IMR-90 (cell line): ENCODE measurements at regions not wholly inside any gene's neighbourhood (a gene's known extent, or its start where the extent isn't known, plus 50 kb on each side); places are given as distances from the start of the nearest gene placed in this dataset.

Experiments used
- ATAC-seq: fragments of 200-7000 bp; cut with Tn5 transposase; 2 replicates; pipeline ENCODE4 v1.9.1; 2020; ENCODE audit warnings: low read depth, mild to moderate bottlenecking, moderate library complexity
- BruUV-seq: library from RNA; stranded (reverse); fragments of 400-500 nt; replicated peaks from 2 replicates; lab custom pipeline; 2021; lab: Mats Ljungman, UMichigan
- CTCF ChIA-PET: fragments of 300-600 bp; formaldehyde crosslinking; extraction: SDS; loops from one replicate; lab custom pipeline; 2021; ENCODE audit warnings: antibody characterized with exemption; lab: Yijun Ruan, JAX
- POLR2A ChIA-PET: fragments of 300-600 bp; sonication (Branson Sonifier 250); formaldehyde crosslinking; loops from one replicate; lab custom pipeline; 2022; ENCODE audit warnings: antibody characterized with exemption; ENCODE audit not compliant: unreplicated experiment; lab: Charles Lee
- DNase-seq: peaks from one replicate; pipeline ENCODE4 v3.0.0; 2013
- H2AFZ ChIP-seq: replicated peaks from 2 replicates; pipeline ENCODE3; 2013; ENCODE audit warnings: low read length, mild to moderate bottlenecking; ENCODE audit not compliant: poor library complexity
- H2AK5ac ChIP-seq: 2 replicates; pipeline ENCODE4 v1.6.1; 2013; ENCODE audit warnings: low read depth, low read length, inconsistent platforms
- H2AK9ac ChIP-seq: replicated peaks from 2 replicates; pipeline ENCODE3; 2013; ENCODE audit warnings: mild to moderate bottlenecking, low read depth, low read length, moderate library complexity; ENCODE audit not compliant: poor library complexity
- H2BK120ac ChIP-seq: 2 replicates; pipeline ENCODE4 v1.6.1; 2013; ENCODE audit warnings: low read depth, low read length, inconsistent platforms
- H2BK15ac ChIP-seq: 3 replicates; pipeline ENCODE4 v1.6.1; 2013; ENCODE audit warnings: low read depth, low read length, inconsistent platforms
- H2BK20ac ChIP-seq: 2 replicates; pipeline ENCODE4 v1.6.1; 2013; ENCODE audit warnings: low read depth, mild to moderate bottlenecking, inconsistent platforms, low read length, moderate library complexity
- H2BK5ac ChIP-seq: 2 replicates; pipeline ENCODE4 v1.6.1; 2013; ENCODE audit warnings: mild to moderate bottlenecking, low read depth, low read length, inconsistent platforms; ENCODE audit not compliant: poor library complexity, severe bottlenecking
- H3K14ac ChIP-seq: replicated peaks from 2 replicates; pipeline ENCODE4 v1.6.1; 2013; ENCODE audit warnings: low read depth, low read length, inconsistent platforms
- H3K18ac ChIP-seq: 2 replicates; pipeline ENCODE4 v1.6.1; 2013; ENCODE audit warnings: low read depth, low read length, control low read depth
- H3K23ac ChIP-seq: 2 replicates; pipeline ENCODE4 v1.6.1; 2013; ENCODE audit warnings: low read depth, low read length, inconsistent platforms
- H3K27ac ChIP-seq: 2 replicates; pipeline ENCODE4 v1.5.1; 2013; ENCODE audit warnings: mild to moderate bottlenecking, control low read depth, low read length; ENCODE audit not compliant: insufficient read depth
- H3K27me3 ChIP-seq: 2 replicates; pipeline ENCODE4 v1.6.1; 2013; ENCODE audit warnings: low read length; ENCODE audit not compliant: control insufficient read depth, insufficient read depth
- H3K36me3 ChIP-seq: 2 replicates; pipeline ENCODE4 v1.6.1; 2013; ENCODE audit warnings: low read length, mixed read lengths; ENCODE audit not compliant: control insufficient read depth, insufficient read depth
- H3K4ac ChIP-seq: 2 replicates; pipeline ENCODE4 v1.6.1; 2013; ENCODE audit warnings: low read depth, low read length, inconsistent platforms
- H3K4me1 ChIP-seq: 2 replicates; pipeline ENCODE4 v1.6.1; 2013; ENCODE audit warnings: low read length, mixed read lengths; ENCODE audit not compliant: control insufficient read depth, insufficient read depth
- H3K4me2 ChIP-seq: 2 replicates; pipeline ENCODE4 v1.6.1; 2013; ENCODE audit warnings: low read depth, mild to moderate bottlenecking, control low read depth, low read length, moderate library complexity
- H3K4me3 ChIP-seq: 2 replicates; pipeline ENCODE4 v1.5.1; 2013; ENCODE audit warnings: low read depth, mild to moderate bottlenecking, control low read depth, low read length, moderate library complexity; ENCODE audit not compliant: insufficient read depth
- H3K56ac ChIP-seq: 2 replicates; pipeline ENCODE4 v1.6.1; 2013; ENCODE audit warnings: low read length, inconsistent platforms; ENCODE audit not compliant: insufficient read depth; ENCODE audit errors: extremely low read depth
- H3K79me1 ChIP-seq, 2 experiments: 2 replicates each; pipeline ENCODE4 v1.6.1; 2013; ENCODE audit warnings: low read length in 2 of 2, inconsistent platforms in 1 of 2, low read depth in 1 of 2
- H3K9ac ChIP-seq: 2 replicates; pipeline ENCODE4 v1.6.1; 2013; ENCODE audit warnings: low read depth, low read length, control low read depth
- H3K9me1 ChIP-seq: 2 replicates; pipeline ENCODE4 v1.6.1; 2013; ENCODE audit warnings: low read length, inconsistent platforms; ENCODE audit not compliant: insufficient read depth
- H3K9me3 ChIP-seq: 2 replicates; pipeline ENCODE4 v1.6.1; 2013; ENCODE audit warnings: low read length; ENCODE audit not compliant: control insufficient read depth, insufficient read depth
- H4K20me1 ChIP-seq: 2 replicates; pipeline ENCODE4 v1.6.1; 2013; ENCODE audit warnings: low read length, inconsistent platforms; ENCODE audit not compliant: insufficient read depth
- H4K5ac ChIP-seq: 2 replicates; pipeline ENCODE4 v1.6.1; 2013; ENCODE audit warnings: mild to moderate bottlenecking, low read depth, low read length, control low read depth
- H4K8ac ChIP-seq, 2 experiments: 2 replicates each; pipeline ENCODE4 v1.6.1; 2013; ENCODE audit warnings: low read depth in 2 of 2, low read length in 2 of 2, control low read depth in 1 of 2, inconsistent platforms in 1 of 2
- H4K91ac ChIP-seq: 2 replicates; pipeline ENCODE4 v1.6.1; 2013; ENCODE audit warnings: low read depth, low read length, inconsistent platforms; ENCODE audit not compliant: insufficient read depth
- BHLHE40 ChIP-seq: fragments of 150-350 bp; IDR thresholded peaks from 2 replicates; pipeline ENCODE4 v1.6.1; 2016; ENCODE audit warnings: mild to moderate bottlenecking, low read depth, low read length
- CEBPB ChIP-seq: IDR thresholded peaks from 2 replicates; pipeline ENCODE4 v1.6.1; 2012; ENCODE audit warnings: low read depth, low read length, improper control_type of control experiment
- CHD1 ChIP-seq: IDR thresholded peaks from 2 replicates; pipeline ENCODE4 v1.6.1; 2012; ENCODE audit warnings: low read depth, low read length, improper control_type of control experiment
- FOS ChIP-seq: fragments of 150-350 bp; IDR thresholded peaks from 2 replicates; pipeline ENCODE4 v1.6.1; 2016; ENCODE audit warnings: low read depth, low read length
- MAFK ChIP-seq: IDR thresholded peaks from 2 replicates; pipeline ENCODE4 v1.6.1; 2012; ENCODE audit warnings: low read depth, low read length, improper control_type of control experiment
- NFE2L2 ChIP-seq: fragments of 150-350 bp; IDR thresholded peaks from 2 replicates; pipeline ENCODE4 v1.6.1; 2016; ENCODE audit warnings: low read depth, mild to moderate bottlenecking, low read length
- RAD21 ChIP-seq: IDR thresholded peaks from 2 replicates; pipeline ENCODE4 v1.6.1; 2012; ENCODE audit warnings: low read length, improper control_type of control experiment
- RFX5 ChIP-seq: IDR thresholded peaks from 2 replicates; pipeline ENCODE4 v1.8.0; 2012; ENCODE audit warnings: low read depth, mild to moderate bottlenecking, low read length, moderate library complexity
- SMC3 ChIP-seq: fragments of 150-350 bp; IDR thresholded peaks from 2 replicates; pipeline ENCODE4 v1.6.1; 2016; ENCODE audit warnings: low read depth, mild to moderate bottlenecking, antibody characterized with exemption, low read length, moderate library complexity
- USF2 ChIP-seq: fragments of 150-350 bp; IDR thresholded peaks from 2 replicates; pipeline ENCODE4 v1.6.1; 2017; ENCODE audit warnings: mild to moderate bottlenecking, antibody characterized with exemption, low read length, low read depth
- WGBS, 2 experiments: methylation state at CpG; one replicate each; pipeline versions ENCODE4 v1.1.5 to v1.1.7; 2013; ENCODE audit warnings: missing lambda C conversion rate in 2 of 2; ENCODE audit not compliant: insufficient read length in 1 of 2; ENCODE audit errors: extremely low coverage in 2 of 2; 5-methylcytosine and 5-hydroxymethylcytosine counted together
- dilution Hi-C: fragments of 300-500 bp; cut with HindIII; formaldehyde crosslinking; loops from one replicate; pipeline ENCODE4 v1.14.3; 2018; ENCODE audit warnings: low sequenced_read_pairs; ENCODE audit not compliant: unreplicated experiment
- in situ Hi-C: fragments of 300-500 bp; cut with MboI; formaldehyde crosslinking; loops from 3 replicates; pipeline ENCODE4 v1.14.3; 2019; ENCODE audit warnings: low sequenced_read_pairs, inconsistent platforms, mixed read lengths
- intact Hi-C: fragments of 100-400 bp; cut with micrococcal nuclease; formaldehyde crosslinking; loops from 2 replicates; pipeline ENCODE4 v1.10.0; 2022
- TF ChIP-seq, protein P1 (sequence below): conservative IDR thresholded peaks from 2 replicates; pipeline ENCODE4 v1.5.1; 2012; ENCODE audit warnings: mild to moderate bottlenecking, low read depth, low read length, improper control_type of control experiment

DNA sequence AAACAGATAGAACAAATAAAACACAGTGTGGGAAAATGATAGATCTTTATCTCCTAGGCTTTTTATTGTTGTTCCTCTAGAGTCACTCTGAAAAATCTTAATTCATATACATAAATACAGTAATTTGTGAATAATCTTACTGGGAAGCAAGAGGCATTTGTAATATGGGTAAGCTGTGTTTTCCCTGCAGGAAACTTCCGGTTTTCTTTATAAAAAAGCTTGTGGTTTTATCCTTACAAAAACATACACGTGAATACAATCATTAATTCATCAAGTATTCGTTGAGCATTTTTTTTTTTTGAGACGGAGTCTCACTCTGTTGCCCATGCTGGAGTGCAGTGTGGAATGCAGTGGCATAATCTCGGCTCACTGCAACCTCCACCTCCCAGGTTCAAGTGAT lies 1312.8 kb upstream of the ZEB2 start:
- Histone ChIP-seq H4K5ac (no peak overlapping the region), H2AK9ac (no peak overlapping the region), H3K4me1 (no peaks in the 10 kb centered on the region), H3K4me3 (no peak overlapping the region), H2BK15ac (no peak overlapping the region), H3K79me1 (no peaks in the 10 kb centered on the region), H3K9me1 (no peaks in the 10 kb centered on the region), H2AK5ac (no peak overlapping the region), H3K9me3 (no peaks in the 10 kb centered on the region), H3K18ac (no peak overlapping the region), H3K27me3 (no peaks in the 10 kb centered on the region), H4K8ac (no peak overlapping the region), H2AFZ (no peak overlapping the region), H4K20me1 (no peaks in the 10 kb centered on the region), H3K56ac (no peak overlapping the region), H3K9ac (no peak overlapping the region), H3K4ac (no peak overlapping the region), H3K14ac (no peak overlapping the region), H3K36me3 (no peaks in the 10 kb centered on the region), H2BK20ac (no peak overlapping the region), H3K27ac (no peak overlapping the region), H3K4me2 (no peak overlapping the region), H3K23ac (no peak overlapping the region), H2BK120ac (no peak overlapping the region), H4K91ac (no peak overlapping the region), H2BK5ac (no peak overlapping the region)
- BruUV-seq = no TSS peak
- intact Hi-C loops (loop anchor here (5.0 kb wide), 1 partner anchor 35 kb away; no protein-coding TSS in a partner anchor), dilution Hi-C loops (no loop called here), in situ Hi-C loops (no loop called here)
- no peak for DNase-seq
- CTCF ChIA-PET = no interaction called here
- no CpG with 5 or more reads among the region's 5 CpGs for WGBS, 2 experiments
- POLR2A ChIA-PET = no interaction called here
- no peak for ATAC-seq
- TF ChIP-seq CEBPB (no peak), SMC3 (no peak), CHD1 (no peak), FOS (no peak), BHLHE40 (no peak), NFE2L2 (no peak), RFX5 (no peak), RAD21 (no peak), MAFK (no peak), USF2 (no peak)
- TF ChIP-seq, protein P1, sequence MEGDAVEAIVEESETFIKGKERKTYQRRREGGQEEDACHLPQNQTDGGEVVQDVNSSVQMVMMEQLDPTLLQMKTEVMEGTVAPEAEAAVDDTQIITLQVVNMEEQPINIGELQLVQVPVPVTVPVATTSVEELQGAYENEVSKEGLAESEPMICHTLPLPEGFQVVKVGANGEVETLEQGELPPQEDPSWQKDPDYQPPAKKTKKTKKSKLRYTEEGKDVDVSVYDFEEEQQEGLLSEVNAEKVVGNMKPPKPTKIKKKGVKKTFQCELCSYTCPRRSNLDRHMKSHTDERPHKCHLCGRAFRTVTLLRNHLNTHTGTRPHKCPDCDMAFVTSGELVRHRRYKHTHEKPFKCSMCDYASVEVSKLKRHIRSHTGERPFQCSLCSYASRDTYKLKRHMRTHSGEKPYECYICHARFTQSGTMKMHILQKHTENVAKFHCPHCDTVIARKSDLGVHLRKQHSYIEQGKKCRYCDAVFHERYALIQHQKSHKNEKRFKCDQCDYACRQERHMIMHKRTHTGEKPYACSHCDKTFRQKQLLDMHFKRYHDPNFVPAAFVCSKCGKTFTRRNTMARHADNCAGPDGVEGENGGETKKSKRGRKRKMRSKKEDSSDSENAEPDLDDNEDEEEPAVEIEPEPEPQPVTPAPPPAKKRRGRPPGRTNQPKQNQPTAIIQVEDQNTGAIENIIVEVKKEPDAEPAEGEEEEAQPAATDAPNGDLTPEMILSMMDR = no peak
